Chondrocyte (in vitro differentiated cells): ENCODE measurements at regions not wholly inside any gene's neighbourhood (a gene's known extent, or its start where the extent isn't known, plus 50 kb on each side); places are given as distances from the start of the nearest gene placed in this dataset.

ENCODE experiments used
- DNase-seq: peaks from one replicate; pipeline ENCODE4 v3.0.0; 2021; ENCODE audit warnings: mixed read lengths, low spot score
- H3K27ac Mint-ChIP-seq: one replicate; pipeline ENCODE4 v1.8.0; 2021; ENCODE audit warnings: mild to moderate bottlenecking, moderate library complexity, mixed read lengths; ENCODE audit not compliant: unreplicated experiment
- H3K27me3 Mint-ChIP-seq: 2 replicates; pipeline ENCODE4 v1.8.0; 2021; ENCODE audit warnings: low read depth, mixed read lengths
- H3K36me3 Mint-ChIP-seq: 2 replicates; pipeline ENCODE4 v1.8.0; 2021; ENCODE audit warnings: low read depth, mixed read lengths
- H3K4me1 Mint-ChIP-seq: 2 replicates; pipeline ENCODE4 v1.8.0; 2021; ENCODE audit warnings: low read depth, mild to moderate bottlenecking, mixed read lengths
- H3K4me3 Mint-ChIP-seq: one replicate; pipeline ENCODE4 v1.8.0; 2021; ENCODE audit warnings: mild to moderate bottlenecking, moderate library complexity, mixed read lengths; ENCODE audit not compliant: unreplicated experiment
- H3K9me3 Mint-ChIP-seq: 2 replicates; pipeline ENCODE4 v1.8.0; 2021; ENCODE audit warnings: low read depth, mixed read lengths
- CTCF ChIP-seq: fragments of 200-600 bp; sonication (generic); IDR thresholded peaks from 2 replicates; pipeline ENCODE4 v1.5.0; 2021; ENCODE audit warnings: antibody characterized with exemption, mild to moderate bottlenecking, moderate library complexity

- Mint-ChIP-seq H3K27me3 (peaks cover 6% of the 10 kb centered on the region), H3K9me3 (no peaks in the 10 kb centered on the region), H3K36me3 (no peaks in the 10 kb centered on the region), H3K27ac (no peak overlapping the region), H3K4me1 (no peaks in the 10 kb centered on the region), H3K4me3 (no peak overlapping the region)
- peak; percentile 90 for TF ChIP-seq CTCF
- no peak for DNase-seq
Measured at GRCh38 chr17:33779234-33779591, 475.9 kb upstream of the CCL2 start.

- peaks cover 6% of the 10 kb centered on the region for H3K27me3 Mint-ChIP-seq
- no peaks in the 10 kb centered on the region for H3K9me3 Mint-ChIP-seq
- H3K27ac Mint-ChIP-seq = no peak overlapping the region
- no peak for DNase-seq
- H3K36me3 Mint-ChIP-seq = no peaks in the 10 kb centered on the region
- no peak for TF ChIP-seq CTCF
- H3K4me1 Mint-ChIP-seq = no peaks in the 10 kb centered on the region
- no peak overlapping the region for H3K4me3 Mint-ChIP-seq
Measured at GRCh38 chr17:33785281-33785680, 469.8 kb upstream of the CCL2 start.

- Mint-ChIP-seq H3K27ac (no peak overlapping the region), H3K4me1 (no peaks in the 10 kb centered on the region), H3K4me3 (no peak overlapping the region), H3K27me3 (peaks cover 3% of the 10 kb centered on the region), H3K36me3 (no peaks in the 10 kb centered on the region), H3K9me3 (no peaks in the 10 kb centered on the region)
- no peak for DNase-seq
- no peak for TF ChIP-seq CTCF
Measured at GRCh38 chr17:33786478-33786877, 468.6 kb upstream of the CCL2 start.

GRCh38 chr17:33789658-33790057 is 465.4 kb upstream of the CCL2 start:
- Mint-ChIP-seq H3K36me3 (no peaks in the 10 kb centered on the region), H3K9me3 (no peaks in the 10 kb centered on the region), H3K4me1 (no peaks in the 10 kb centered on the region), H3K27ac (no peak overlapping the region), H3K4me3 (no peak overlapping the region), H3K27me3 (peaks cover 2% of the 10 kb centered on the region)
- no peak for TF ChIP-seq CTCF
- no peak for DNase-seq

GRCh38 chr17:33797181-33797580 is 457.9 kb upstream of the CCL2 start:
- H3K4me3 Mint-ChIP-seq = no peak overlapping the region
- no peaks in the 10 kb centered on the region for H3K27me3 Mint-ChIP-seq
- no peak overlapping the region for H3K27ac Mint-ChIP-seq
- no peak for TF ChIP-seq CTCF
- no peaks in the 10 kb centered on the region for H3K4me1 Mint-ChIP-seq
- H3K9me3 Mint-ChIP-seq = no peaks in the 10 kb centered on the region
- H3K36me3 Mint-ChIP-seq = no peaks in the 10 kb centered on the region
- no peak for DNase-seq
